ENCODE measurements at regions not wholly inside any gene's neighbourhood (a gene's known extent, or its start where the extent isn't known, plus 50 kb on each side); places are given as distances from the start of the nearest gene placed in this dataset.

DNA sequence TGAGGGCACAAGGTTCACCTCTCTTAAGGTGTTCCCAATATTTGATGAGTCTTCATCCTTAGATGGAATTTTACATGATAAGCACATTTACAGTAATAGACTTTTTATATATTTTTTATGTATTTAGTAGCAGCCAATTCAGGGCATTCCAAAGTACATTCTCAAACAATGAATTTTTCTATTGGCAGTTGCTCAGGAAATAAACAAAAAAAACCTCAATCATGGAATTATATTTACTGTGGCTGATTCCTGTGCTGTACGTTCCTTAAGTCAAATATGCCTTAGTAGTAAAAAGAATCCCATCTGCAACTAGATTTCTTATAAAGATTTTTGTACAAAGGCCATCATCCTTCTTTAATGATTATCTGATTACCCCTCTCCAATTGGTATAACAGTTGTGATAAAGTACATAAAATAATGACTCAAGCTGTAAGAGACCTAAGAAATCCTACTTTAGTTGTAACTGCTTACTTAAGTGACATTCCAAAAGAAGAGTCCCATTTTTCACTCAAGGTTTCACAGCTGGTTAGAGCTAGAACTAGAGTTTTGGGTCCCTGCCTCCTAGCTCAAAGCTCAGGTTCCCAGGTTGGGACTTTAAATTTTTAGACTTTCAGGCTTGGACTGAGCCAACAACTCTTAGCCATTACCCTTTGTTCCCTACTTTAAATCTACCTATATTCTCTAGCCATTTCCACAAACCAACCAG lies 152.7 kb downstream of the FHIP1A start:
- H3K23ac ChIP-seq (ENCODE audit: low read depth, low read length), result no peak overlapping the region
- no peak overlapping the region for H3K9ac ChIP-seq (ENCODE audit: low read depth, low read length)
- peak; percentile 81 for ATAC-seq (ENCODE audit: low read depth)
- no CpG with 5 or more reads among the region's 1 CpG for WGBS, 2 experiments (ENCODE audit: extremely low coverage in 2 of 2, insufficient read length in 1 of 2)
- no peaks in the 10 kb centered on the region for H3K27me3 ChIP-seq (ENCODE audit: control insufficient read depth, insufficient read depth, low read length)
- H2AK9ac ChIP-seq (replicated peaks; ENCODE audit: low read depth, low read length, poor library complexity), result no peak overlapping the region
- H2BK120ac ChIP-seq (ENCODE audit: low read depth, low read length), result 0 out of 2 replicates have a peak overlapping the region, but pooled peaks have one; percentile 55
- no peaks in the 10 kb centered on the region for H3K79me1 ChIP-seq (ENCODE audit: low read depth in 1 of 2, low read length in 2 of 2)
- H2BK15ac ChIP-seq (ENCODE audit: low read depth, low read length), result no peak overlapping the region
- no TSS peak for BruUV-seq (replicated peaks)
- H3K36me3 ChIP-seq (ENCODE audit: control insufficient read depth, insufficient read depth, low read length), result no peaks in the 10 kb centered on the region
- H3K9me1 ChIP-seq (ENCODE audit: insufficient read depth, low read length), result no peaks in the 10 kb centered on the region
- no peak overlapping the region for H4K5ac ChIP-seq (ENCODE audit: low read depth, low read length)
- no peaks in the 10 kb centered on the region for H3K9me3 ChIP-seq (ENCODE audit: control insufficient read depth, insufficient read depth, low read length)
- H4K8ac ChIP-seq (ENCODE audit: low read depth in 2 of 2, low read length in 2 of 2), result 0 out of 4 replicates have a peak overlapping the region, but pooled peaks of 1 of the 2 experiments have one; percentile 35
- no peaks in the 10 kb centered on the region for H4K20me1 ChIP-seq (ENCODE audit: insufficient read depth, low read length)
- no peak for TF ChIP-seq CHD1 (IDR thresholded peaks at IDR 0.05; ENCODE audit: low read depth, low read length)
- no peak for TF ChIP-seq SMC3 (IDR thresholded peaks at IDR 0.05; ENCODE audit: low read depth, low read length)
- no peak for TF ChIP-seq POLR2A (IDR thresholded peaks at IDR 0.05; ENCODE audit: low read depth, low read length)
- TF ChIP-seq MAFK (IDR thresholded peaks at IDR 0.05; ENCODE audit: low read depth, low read length), result no peak
- TF ChIP-seq, protein P1, sequence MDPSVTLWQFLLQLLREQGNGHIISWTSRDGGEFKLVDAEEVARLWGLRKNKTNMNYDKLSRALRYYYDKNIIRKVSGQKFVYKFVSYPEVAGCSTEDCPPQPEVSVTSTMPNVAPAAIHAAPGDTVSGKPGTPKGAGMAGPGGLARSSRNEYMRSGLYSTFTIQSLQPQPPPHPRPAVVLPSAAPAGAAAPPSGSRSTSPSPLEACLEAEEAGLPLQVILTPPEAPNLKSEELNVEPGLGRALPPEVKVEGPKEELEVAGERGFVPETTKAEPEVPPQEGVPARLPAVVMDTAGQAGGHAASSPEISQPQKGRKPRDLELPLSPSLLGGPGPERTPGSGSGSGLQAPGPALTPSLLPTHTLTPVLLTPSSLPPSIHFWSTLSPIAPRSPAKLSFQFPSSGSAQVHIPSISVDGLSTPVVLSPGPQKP (IDR thresholded peaks at IDR 0.05; ENCODE audit: borderline replicate concordance, low read depth, low read length), result no peak
- no peak for TF ChIP-seq CEBPB (IDR thresholded peaks at IDR 0.05; ENCODE audit: low read depth, low read length)
- TF ChIP-seq NFE2L2 (IDR thresholded peaks at IDR 0.05; ENCODE audit: low read depth, low read length), result no peak
- no peak for TF ChIP-seq RCOR1 (IDR thresholded peaks at IDR 0.05; ENCODE audit: insufficient replicate concordance, low read length)
- H3K27ac ChIP-seq (ENCODE audit: insufficient read depth, low read length), result no peak overlapping the region; the same call in 1 of the 2 replicates
- POLR2A ChIA-PET (ENCODE audit: unreplicated experiment), result no interaction called here
- intact Hi-C loops (cut with micrococcal nuclease), result no loop called here
- no peak overlapping the region for H2AFZ ChIP-seq (replicated peaks; ENCODE audit: low read length, poor library complexity)
- in situ Hi-C loops (cut with MboI; ENCODE audit: low sequenced_read_pairs), result no loop called here
- dilution Hi-C loops (cut with HindIII; ENCODE audit: low sequenced_read_pairs, unreplicated experiment), result no loop called here
- CTCF ChIA-PET, result no interaction called here
- H3K4ac ChIP-seq (ENCODE audit: low read depth, low read length), result no peak overlapping the region; the same call in 1 of the 2 replicates
- no peak overlapping the region for H3K14ac ChIP-seq (replicated peaks; ENCODE audit: low read depth, low read length)
- H2AK5ac ChIP-seq (ENCODE audit: low read depth, low read length), result no peak overlapping the region
- peak overlapping the region; percentile 33; the same call in 1 of the 2 replicates for H3K18ac ChIP-seq (ENCODE audit: low read depth, low read length)
- H3K4me2 ChIP-seq (ENCODE audit: low read depth, low read length), result no peak overlapping the region
- H3K56ac ChIP-seq (ENCODE audit: extremely low read depth, insufficient read depth, low read length), result no peak overlapping the region; the same call in 1 of the 2 replicates
- DNase-seq, result peak; percentile 33
- no peak overlapping the region for H3K4me3 ChIP-seq (ENCODE audit: insufficient read depth, low read depth, low read length)
- no peak overlapping the region for H4K91ac ChIP-seq (ENCODE audit: insufficient read depth, low read depth, low read length)
- H2BK20ac ChIP-seq (ENCODE audit: low read depth, low read length), result peak overlapping the region; percentile 37; the same call in 1 of the 2 replicates
- H3K4me1 ChIP-seq (ENCODE audit: control insufficient read depth, insufficient read depth, low read length), result peaks cover 4% of the 10 kb centered on the region
- no peak overlapping the region for H2BK5ac ChIP-seq (ENCODE audit: low read depth, low read length, poor library complexity, severe bottlenecking)

Measured in IMR-90 (cell line).